SK-N-SH (cell line): ENCODE measurements at regions not wholly inside any gene's neighbourhood (a gene's known extent, or its start where the extent isn't known, plus 50 kb on each side); places are given as distances from the start of the nearest gene placed in this dataset.

Source experiments
- CTCF ChIA-PET: fragments of 300-600, 350-600 bp; formaldehyde crosslinking; extraction: SDS; loops from one replicate; lab custom pipeline; 2021; lab: Yijun Ruan, JAX
- POLR2A ChIA-PET: fragments of 350-600 bp; sonication (Branson Sonifier 250); formaldehyde crosslinking; extraction: SDS; loops from one replicate; lab custom pipeline; 2020; ENCODE audit warnings: antibody characterized with exemption, inconsistent platforms; lab: Yijun Ruan, JAX
- DNase-seq: peaks from one replicate; pipeline ENCODE4 v3.0.0; 2012
- H2AFZ ChIP-seq: fragments of 200-600 bp; sonication (generic); 2 replicates; pipeline ENCODE4 v1.8.1; 2016; ENCODE audit warnings: antibody characterized with exemption, mild to moderate bottlenecking, low read depth
- H3F3A ChIP-seq: fragments of 200-600 bp; sonication (generic); replicated peaks from 2 replicates; pipeline ENCODE3; 2016; ENCODE audit warnings: antibody characterized with exemption, mild to moderate bottlenecking; ENCODE audit not compliant: insufficient read depth
- H3K27ac ChIP-seq, 2 experiments: fragments of 200-500 bp in 1 of 2; fragments of 200-600 bp in 1 of 2; sonication (Bioruptor generic) in 1 of 2; sonication (generic), shearing (Covaris generic) in 1 of 2; 2 replicates each; pipeline versions ENCODE4 v1.5.1 to v1.6.1; 2014 to 2016; ENCODE audit warnings: low read depth in 2 of 2, inconsistent platforms in 1 of 2, low read length in 1 of 2, mild to moderate bottlenecking in 1 of 2, mixed read lengths in 1 of 2
- H3K27me3 ChIP-seq: fragments of 200-600 bp; sonication (generic), shearing (Covaris generic); 2 replicates; pipeline ENCODE4 v1.6.1; 2016; ENCODE audit warnings: mixed run types; ENCODE audit not compliant: insufficient read depth
- H3K36me3 ChIP-seq, 2 experiments: fragments of 200-500 bp in 1 of 2; fragments of 200-600 bp in 1 of 2; sonication (Bioruptor generic) in 1 of 2; sonication (generic) in 1 of 2; replicated peaks in 1 of 2; 2 replicates each; pipeline versions ENCODE3 to v1.5.1; 2014 to 2016; ENCODE audit warnings: low read length in 1 of 2, mild to moderate bottlenecking in 1 of 2; ENCODE audit not compliant: insufficient read depth in 2 of 2, control insufficient read depth in 1 of 2
- H3K4me1 ChIP-seq, 2 experiments: fragments of 200-500 bp in 1 of 2; fragments of 200-600 bp in 1 of 2; sonication (Bioruptor generic) in 1 of 2; sonication (generic), shearing (Covaris generic) in 1 of 2; 2 replicates each; pipeline versions ENCODE4 v1.5.1 to v1.6.1; 2014 to 2016; ENCODE audit warnings: low read depth in 1 of 2, low read length in 1 of 2, mixed run types in 1 of 2; ENCODE audit not compliant: insufficient read depth in 2 of 2, control insufficient read depth in 1 of 2
- H3K4me2 ChIP-seq: fragments of 200-600 bp; sonication (generic), shearing (Covaris generic); 2 replicates; pipeline ENCODE4 v1.6.1; 2017; ENCODE audit warnings: mixed run types
- H3K4me3 ChIP-seq, 2 experiments: fragments of 200-500 bp in 1 of 2; fragments of 200-600 bp in 1 of 2; sonication (Bioruptor generic) in 1 of 2; sonication (generic), shearing (Covaris generic) in 1 of 2; 2 replicates each; pipeline versions ENCODE4 v1.5.1 to v1.8.1; 2014 to 2016; ENCODE audit warnings: low read depth in 2 of 2, inconsistent platforms in 1 of 2, low read length in 1 of 2, mild to moderate bottlenecking in 1 of 2, mixed read lengths in 1 of 2, moderate library complexity in 1 of 2
- H3K79me2 ChIP-seq: fragments of 200-600 bp; sonication (generic); 2 replicates; pipeline ENCODE4 v1.8.1; 2017; ENCODE audit warnings: mild to moderate bottlenecking; ENCODE audit not compliant: insufficient read depth
- H3K9ac ChIP-seq: fragments of 200-600 bp; sonication (generic); 2 replicates; pipeline ENCODE4 v1.6.1; 2017; ENCODE audit warnings: mixed run types
- H3K9me2 ChIP-seq: fragments of 200-600 bp; sonication (generic); 2 replicates; pipeline ENCODE4 v1.6.1; 2017; ENCODE audit warnings: mixed run types
- H3K9me3 ChIP-seq: fragments of 200-600 bp; sonication (generic); 2 replicates; pipeline ENCODE4 v1.6.1; 2017; ENCODE audit warnings: mixed run types, mild to moderate bottlenecking, moderate library complexity
- H4K20me1 ChIP-seq: fragments of 200-600 bp; sonication (generic); 2 replicates; pipeline ENCODE4 v1.6.1; 2017; ENCODE audit warnings: mild to moderate bottlenecking, mixed run types; ENCODE audit not compliant: insufficient read depth
- CHD2 ChIP-seq: fragments of 150-350 bp; IDR thresholded peaks from 2 replicates; pipeline ENCODE4 v1.6.1; 2018; ENCODE audit warnings: low read length; ENCODE audit not compliant: partially characterized antibody
- CTCF ChIP-seq: fragments of 200-600 bp; sonication (generic); IDR thresholded peaks from 2 replicates; pipeline ENCODE4 v1.6.1; 2017; ENCODE audit warnings: antibody characterized with exemption, mild to moderate bottlenecking, moderate library complexity
- ELF1 ChIP-seq: IDR thresholded peaks from 2 replicates; pipeline ENCODE4 v1.4.0; 2012
- EP300 ChIP-seq, 2 experiments: IDR thresholded peaks; 2 replicates each; pipeline versions ENCODE4 v1.4.0 to v1.6.1; 2012; ENCODE audit warnings: borderline replicate concordance in 1 of 2, low read depth in 1 of 2, low read length in 1 of 2
- FOSL2 ChIP-seq: IDR thresholded peaks from 2 replicates; pipeline ENCODE4 v1.4.0; 2012; ENCODE audit warnings: low read depth, mild to moderate bottlenecking, moderate library complexity, borderline replicate concordance
- FOXM1 ChIP-seq: IDR thresholded peaks from 2 replicates; pipeline ENCODE4 v1.4.0; 2012; ENCODE audit warnings: low read depth, mild to moderate bottlenecking
- GABPA ChIP-seq: IDR thresholded peaks from 2 replicates; pipeline ENCODE4 v1.4.0; 2012; ENCODE audit warnings: low read depth, mild to moderate bottlenecking
- GATA2 ChIP-seq: sonication (generic); formaldehyde crosslinking; IDR thresholded peaks from 2 replicates; pipeline ENCODE4 v1.5.0; 2020; ENCODE audit warnings: mild to moderate bottlenecking, missing genetic modification reagents
- IRF3 ChIP-seq: fragments of 150-350 bp; IDR thresholded peaks from 2 replicates; pipeline ENCODE4 v1.6.1; 2016; ENCODE audit warnings: mild to moderate bottlenecking, low read depth, low read length
- JUND ChIP-seq: IDR thresholded peaks from 2 replicates; pipeline ENCODE4 v1.4.0; 2012
- NRF1 ChIP-seq: IDR thresholded peaks from 2 replicates; pipeline ENCODE4 v1.6.1; 2012; ENCODE audit warnings: low read depth, mild to moderate bottlenecking, low read length
- POLR2AphosphoS5 ChIP-seq: IDR thresholded peaks from 2 replicates; pipeline ENCODE4 v1.6.1; 2012; ENCODE audit warnings: low read depth, low read length
- RAD21 ChIP-seq: IDR thresholded peaks from 2 replicates; pipeline ENCODE4 v1.6.1; 2012; ENCODE audit warnings: mild to moderate bottlenecking, low read length
- RFX5 ChIP-seq: IDR thresholded peaks from 2 replicates; pipeline ENCODE4 v1.6.1; 2012; ENCODE audit warnings: mild to moderate bottlenecking, improper control_type of control experiment, low read length
- RXRA ChIP-seq: IDR thresholded peaks from 2 replicates; pipeline ENCODE4 v1.4.0; 2012; ENCODE audit warnings: low read depth, mild to moderate bottlenecking, borderline replicate concordance
- SMC3 ChIP-seq: IDR thresholded peaks from 2 replicates; pipeline ENCODE4 v1.6.1; 2012; ENCODE audit warnings: low read depth, low read length, improper control_type of control experiment
- TAF1 ChIP-seq: IDR thresholded peaks from 2 replicates; pipeline ENCODE4 v1.6.1; 2012; ENCODE audit warnings: low read depth, mild to moderate bottlenecking, low read length, moderate library complexity, borderline replicate concordance
- TCF12 ChIP-seq: IDR thresholded peaks from 2 replicates; pipeline ENCODE4 v1.4.0; 2012
- USF2 ChIP-seq: fragments of 150-350 bp; IDR thresholded peaks from 2 replicates; pipeline ENCODE4 v1.6.1; 2017; ENCODE audit warnings: antibody characterized with exemption, low read length, low read depth, borderline replicate concordance
- YY1 ChIP-seq: IDR thresholded peaks from 2 replicates; pipeline ENCODE4 v1.4.0; 2012; ENCODE audit warnings: low read depth, mild to moderate bottlenecking
- ZBTB33 ChIP-seq: IDR thresholded peaks from 2 replicates; pipeline ENCODE4 v1.4.0; 2012; ENCODE audit warnings: low read depth, borderline replicate concordance
- WGBS: methylation state at CpG from one replicate; pipeline ENCODE4 v1.1.6; 2017; ENCODE audit warnings: low lambda C conversion rate; 5-methylcytosine and 5-hydroxymethylcytosine counted together

- ChIA-PET CTCF (interaction anchor here (1.4 kb wide), 1 partner anchor 11 kb away, joined by 3 read pairs; no protein-coding TSS in a partner anchor), POLR2A (interaction anchor here (0.6 kb wide), 1 partner anchor 200 kb away, joined by 5 read pairs; no protein-coding TSS in a partner anchor)
- Histone ChIP-seq H3K4me2 (no peak overlapping the region), H3K9me3 (no peaks in the 10 kb centered on the region), H3K4me1 (no peaks in the 10 kb centered on the region), H2AFZ (no peak overlapping the region), H3K9me2 (no peaks in the 10 kb centered on the region), H3K36me3 (no peaks in the 10 kb centered on the region), H3K79me2 (no peaks in the 10 kb centered on the region), H3K4me3 (no peak overlapping the region), H4K20me1 (no peaks in the 10 kb centered on the region)
- TF ChIP-seq YY1 (no peak), TCF12 (no peak), RAD21 (no peak), USF2 (no peak), ZBTB33 (no peak), RXRA (no peak), SMC3 (no peak), JUND (no peak), FOXM1 (no peak), POLR2AphosphoS5 (no peak), ELF1 (no peak)
- TF ChIP-seq, all 33 proteins: peak for 0
- DNase-seq: no peak
- H3F3A ChIP-seq: no peaks in the 10 kb centered on the region
- H3K9ac ChIP-seq: no peak overlapping the region
- no peak overlapping the region for H3K27ac ChIP-seq
- no peaks in the 10 kb centered on the region for H3K27me3 ChIP-seq
- WGBS: 40% methylated on average over 5 of the region's 5 CpGs
These were observed 344.2 kb upstream of the SULF2 start for GRCh38 chr20:48129345-48129942.

- TF ChIP-seq TAF1 (no peak), GATA2 (CRISPR knock-in tag) (no peak), YY1 (no peak), CHD2 (no peak), EP300 (IDR thresholded peaks at IDR 0.05; ENCODE audit: borderline replicate concordance in 1 of 2, low read depth in 1 of 2, low read length in 1 of 2) (no peak), ELF1 (no peak), GABPA (no peak), NRF1 (no peak), CTCF (no peak), FOSL2 (no peak), RFX5 (no peak), FOXM1 (no peak), IRF3 (no peak)
- Histone ChIP-seq H3K4me1 (no peaks in the 10 kb centered on the region), H3K9ac (no peak overlapping the region), H3K9me2 (no peaks in the 10 kb centered on the region), H3K9me3 (no peaks in the 10 kb centered on the region), H3K79me2 (no peaks in the 10 kb centered on the region), H3K36me3 (no peaks in the 10 kb centered on the region), H3K4me3 (no peak overlapping the region), H3K27me3 (no peaks in the 10 kb centered on the region), H3K27ac (no peak overlapping the region), H4K20me1 (no peaks in the 10 kb centered on the region), H3K4me2 (no peak overlapping the region), H3F3A (no peaks in the 10 kb centered on the region), H2AFZ (no peak overlapping the region)
- WGBS: 40% methylated on average over 3 of the region's 3 CpGs
- ChIA-PET CTCF (no interaction called here), POLR2A (no interaction called here)
- DNase-seq: no peak
These were observed 343.2 kb upstream of the SULF2 start for GRCh38 chr20:48128436-48128835.
